ENCODE measurements at regions not wholly inside any gene's neighbourhood (a gene's known extent, or its start where the extent isn't known, plus 50 kb on each side); places are given as distances from the start of the nearest gene placed in this dataset.
A peak's percentile ranks its signal among the peaks of the same experiment; 100 is the strongest.

GRCh38 chr11:80435345-80435744 lies 994.5 kb upstream of the TENM4 start:
- TF ChIP-seq GATA2 (IDR thresholded peaks at IDR 0.05; ENCODE audit: insufficient read depth, insufficient read length, low read depth, low read length): no peak
- TF ChIP-seq MYC (IDR thresholded peaks at IDR 0.05; ENCODE audit: low read depth, low read length): no peak
- no peak for TF ChIP-seq MAX (IDR thresholded peaks at IDR 0.05; ENCODE audit: insufficient read depth, insufficient read length)
- TF ChIP-seq CTCF (IDR thresholded peaks at IDR 0.05; ENCODE audit: extremely low read depth in 1 of 2, insufficient read depth in 1 of 2, low read depth in 1 of 2, low read length in 2 of 2): no peak
- no peak for TF ChIP-seq POLR2AphosphoS5 (IDR thresholded peaks at IDR 0.05; ENCODE audit: insufficient read depth, low read depth, low read length)
- H3K27me3 ChIP-seq (ENCODE audit: control insufficient read depth in 2 of 2, insufficient read depth in 2 of 2, low read length in 2 of 2): no peaks in the 10 kb centered on the region
- BruUV-seq (replicated peaks): no TSS peak
- ChIA-PET CTCF (no interaction called here), POLR2A (no interaction called here)
- FAIRE-seq: no peak
- no peaks in the 10 kb centered on the region for H3K36me3 ChIP-seq (ENCODE audit: control insufficient read depth in 2 of 2, extremely low read depth in 1 of 2, insufficient read depth in 2 of 2, low read length in 2 of 2)
- no peaks in the 10 kb centered on the region for H3K9me3 ChIP-seq (replicated peaks; ENCODE audit: control insufficient read depth, insufficient read depth, low read length)
- no peak for DNase-seq (ENCODE audit: low read depth, low spot score)
- no peaks in the 10 kb centered on the region for H3K9me1 ChIP-seq (replicated peaks; ENCODE audit: control insufficient read depth, extremely low read depth, insufficient read depth, low read length)
- peaks cover 5% of the 10 kb centered on the region for H3K4me1 ChIP-seq (ENCODE audit: control insufficient read depth, extremely low read depth, insufficient read depth, low read length)
- H4K20me1 ChIP-seq (replicated peaks; ENCODE audit: control insufficient read depth, extremely low read depth, insufficient read depth, low read length): no peaks in the 10 kb centered on the region
- H3K79me2 ChIP-seq (ENCODE audit: control insufficient read depth, insufficient read depth, low read length): no peaks in the 10 kb centered on the region
- H3K9ac ChIP-seq (replicated peaks; ENCODE audit: extremely low read depth, insufficient read depth, low read length): no peak overlapping the region
- dilution Hi-C loops (cut with MboI; ENCODE audit: extremely low pct_ligation_motif_present, low sequenced_read_pairs): no loop called here
- intact Hi-C loops (cut with micrococcal nuclease): loop anchor here (10.0 kb wide), 1 partner anchor 159 kb away; no protein-coding TSS in a partner anchor
- no peak overlapping the region for H2AFZ ChIP-seq (ENCODE audit: low read depth, low read length)
- H3K4me3 ChIP-seq (replicated peaks in 1 of 3; ENCODE audit: insufficient read depth in 1 of 3, low read depth in 1 of 3, low read length in 3 of 3): no peak overlapping the region
- no peak overlapping the region for H3K4me2 ChIP-seq (ENCODE audit: insufficient read depth, low read length)
- no peak overlapping the region for H3K27ac ChIP-seq (ENCODE audit: insufficient read depth, low read depth, low read length)

DNA sequence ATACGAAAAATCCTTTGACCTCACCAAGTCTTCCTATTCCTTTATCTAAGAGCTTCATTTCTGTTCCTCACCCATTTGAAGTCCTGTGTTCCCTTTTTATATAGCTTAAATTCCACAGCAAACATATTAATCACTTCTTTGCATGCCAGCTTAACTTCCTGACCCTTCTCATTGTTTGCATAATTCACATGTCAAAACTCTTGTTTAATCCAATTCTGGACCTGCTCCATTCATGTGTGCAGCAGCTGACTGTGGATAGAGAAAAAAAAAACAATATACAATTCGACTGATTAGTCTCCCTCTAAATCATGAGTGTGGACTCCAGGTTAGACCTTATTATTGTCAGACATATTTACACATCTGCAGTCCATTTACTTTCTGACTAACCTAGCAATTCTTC lies 991.2 kb upstream of the TENM4 start:
- FAIRE-seq (no peak), DNase-seq (ENCODE audit: low read depth, low spot score) (peak; percentile 65)
- ChIA-PET POLR2A (no interaction called here), CTCF (interaction anchor here (1.5 kb wide), 1 partner anchor 8 kb away, joined by 3 read pairs; no protein-coding TSS in a partner anchor)
- dilution Hi-C loops (cut with MboI; ENCODE audit: extremely low pct_ligation_motif_present, low sequenced_read_pairs): no loop called here
- TF ChIP-seq JUN (IDR thresholded peaks at IDR 0.05; ENCODE audit: borderline replicate concordance, insufficient read depth, insufficient read length, low read depth) (no peak), CTCF (IDR thresholded peaks at IDR 0.05; ENCODE audit: extremely low read depth in 1 of 2, insufficient read depth in 1 of 2, low read depth in 1 of 2, low read length in 2 of 2) (no peak), GATA2 (IDR thresholded peaks at IDR 0.05; ENCODE audit: insufficient read depth, insufficient read length, low read depth, low read length) (no peak)
- intact Hi-C loops (cut with micrococcal nuclease): loop anchor here (10.0 kb wide), 1 partner anchor 163 kb away; no protein-coding TSS in a partner anchor
- Histone ChIP-seq H3K4me3 (replicated peaks in 1 of 3; ENCODE audit: insufficient read depth in 1 of 3, low read depth in 1 of 3, low read length in 3 of 3) (no peak overlapping the region), H3K27me3 (ENCODE audit: control insufficient read depth in 2 of 2, insufficient read depth in 2 of 2, low read length in 2 of 2) (no peaks in the 10 kb centered on the region), H3K9ac (replicated peaks; ENCODE audit: extremely low read depth, insufficient read depth, low read length) (no peak overlapping the region), H3K9me3 (replicated peaks; ENCODE audit: control insufficient read depth, insufficient read depth, low read length) (no peaks in the 10 kb centered on the region), H3K36me3 (ENCODE audit: control insufficient read depth in 2 of 2, extremely low read depth in 1 of 2, insufficient read depth in 2 of 2, low read length in 2 of 2) (no peaks in the 10 kb centered on the region), H4K20me1 (replicated peaks; ENCODE audit: control insufficient read depth, extremely low read depth, insufficient read depth, low read length) (no peaks in the 10 kb centered on the region), H3K4me1 (ENCODE audit: control insufficient read depth, extremely low read depth, insufficient read depth, low read length) (peaks cover 5% of the 10 kb centered on the region), H3K4me2 (ENCODE audit: insufficient read depth, low read length) (no peak overlapping the region), H3K9me1 (replicated peaks; ENCODE audit: control insufficient read depth, extremely low read depth, insufficient read depth, low read length) (no peaks in the 10 kb centered on the region), H2AFZ (ENCODE audit: low read depth, low read length) (no peak overlapping the region), H3K79me2 (ENCODE audit: control insufficient read depth, insufficient read depth, low read length) (no peaks in the 10 kb centered on the region), H3K27ac (ENCODE audit: insufficient read depth, low read depth, low read length) (no peak overlapping the region)
- BruUV-seq (replicated peaks): no TSS peak
